ENCODE measurements at regions not wholly inside any gene's neighbourhood (a gene's known extent, or its start where the extent isn't known, plus 50 kb on each side); places are given as distances from the start of the nearest gene placed in this dataset.

GRCh38 chr20:23241416-23241815, 109.2 kb upstream of the NXT1 start (continued):
- TF ChIP-seq, protein P1, sequence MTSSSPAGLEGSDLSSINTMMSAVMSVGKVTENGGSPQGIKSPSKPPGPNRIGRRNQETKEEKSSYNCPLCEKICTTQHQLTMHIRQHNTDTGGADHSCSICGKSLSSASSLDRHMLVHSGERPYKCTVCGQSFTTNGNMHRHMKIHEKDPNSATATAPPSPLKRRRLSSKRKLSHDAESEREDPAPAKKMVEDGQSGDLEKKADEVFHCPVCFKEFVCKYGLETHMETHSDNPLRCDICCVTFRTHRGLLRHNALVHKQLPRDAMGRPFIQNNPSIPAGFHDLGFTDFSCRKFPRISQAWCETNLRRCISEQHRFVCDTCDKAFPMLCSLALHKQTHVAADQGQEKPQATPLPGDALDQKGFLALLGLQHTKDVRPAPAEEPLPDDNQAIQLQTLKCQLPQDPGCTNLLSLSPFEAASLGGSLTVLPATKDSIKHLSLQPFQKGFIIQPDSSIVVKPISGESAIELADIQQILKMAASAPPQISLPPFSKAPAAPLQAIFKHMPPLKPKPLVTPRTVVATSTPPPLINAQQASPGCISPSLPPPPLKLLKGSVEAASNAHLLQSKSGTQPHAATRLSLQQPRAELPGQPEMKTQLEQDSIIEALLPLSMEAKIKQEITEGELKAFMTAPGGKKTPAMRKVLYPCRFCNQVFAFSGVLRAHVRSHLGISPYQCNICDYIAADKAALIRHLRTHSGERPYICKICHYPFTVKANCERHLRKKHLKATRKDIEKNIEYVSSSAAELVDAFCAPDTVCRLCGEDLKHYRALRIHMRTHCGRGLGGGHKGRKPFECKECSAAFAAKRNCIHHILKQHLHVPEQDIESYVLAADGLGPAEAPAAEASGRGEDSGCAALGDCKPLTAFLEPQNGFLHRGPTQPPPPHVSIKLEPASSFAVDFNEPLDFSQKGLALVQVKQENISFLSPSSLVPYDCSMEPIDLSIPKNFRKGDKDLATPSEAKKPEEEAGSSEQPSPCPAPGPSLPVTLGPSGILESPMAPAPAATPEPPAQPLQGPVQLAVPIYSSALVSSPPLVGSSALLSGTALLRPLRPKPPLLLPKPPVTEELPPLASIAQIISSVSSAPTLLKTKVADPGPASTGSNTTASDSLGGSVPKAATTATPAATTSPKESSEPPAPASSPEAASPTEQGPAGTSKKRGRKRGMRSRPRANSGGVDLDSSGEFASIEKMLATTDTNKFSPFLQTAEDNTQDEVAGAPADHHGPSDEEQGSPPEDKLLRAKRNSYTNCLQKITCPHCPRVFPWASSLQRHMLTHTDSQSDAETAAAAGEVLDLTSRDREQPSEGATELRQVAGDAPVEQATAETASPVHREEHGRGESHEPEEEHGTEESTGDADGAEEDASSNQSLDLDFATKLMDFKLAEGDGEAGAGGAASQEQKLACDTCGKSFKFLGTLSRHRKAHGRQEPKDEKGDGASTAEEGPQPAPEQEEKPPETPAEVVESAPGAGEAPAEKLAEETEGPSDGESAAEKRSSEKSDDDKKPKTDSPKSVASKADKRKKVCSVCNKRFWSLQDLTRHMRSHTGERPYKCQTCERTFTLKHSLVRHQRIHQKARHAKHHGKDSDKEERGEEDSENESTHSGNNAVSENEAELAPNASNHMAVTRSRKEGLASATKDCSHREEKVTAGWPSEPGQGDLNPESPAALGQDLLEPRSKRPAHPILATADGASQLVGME (CRISPR knock-in tag; IDR thresholded peaks at IDR 0.05), result no peak
- TF ChIP-seq RBFOX2 (IDR thresholded peaks at IDR 0.05; ENCODE audit: low read depth, low read length), result no peak

DNA sequence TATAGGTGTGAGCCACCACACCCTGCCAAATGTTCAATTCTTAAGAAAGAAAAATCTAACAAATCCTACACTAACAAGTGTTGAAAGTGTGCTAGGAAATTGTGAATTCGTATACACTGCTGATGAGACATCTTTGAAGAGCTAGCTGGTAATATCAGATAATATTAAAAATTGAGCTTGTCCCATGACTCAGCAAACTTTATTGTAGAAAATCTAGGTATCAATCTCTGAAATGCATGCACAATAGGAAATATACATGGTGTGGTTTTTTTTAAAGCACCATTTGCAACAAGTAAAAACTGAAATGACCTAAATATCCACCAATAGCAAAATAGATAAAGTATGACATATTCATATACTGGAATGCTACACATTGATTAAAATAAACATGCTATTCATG, 110.1 kb upstream of the NXT1 start:
- Histone ChIP-seq H3K79me2 (ENCODE audit: control insufficient read depth, insufficient read depth, low read length) (no peaks in the 10 kb centered on the region), H3K36me3 (ENCODE audit: control insufficient read depth, insufficient read depth, low read length) (no peaks in the 10 kb centered on the region), H3K27ac (ENCODE audit: extremely low read depth, low read depth, low read length) (no peak overlapping the region), H2AFZ (ENCODE audit: low read depth, low read length) (no peak overlapping the region), H3K9ac (ENCODE audit: insufficient read depth in 1 of 2, low read depth in 2 of 2, low read length in 2 of 2) (no peak overlapping the region), H3K9me3 (replicated peaks; ENCODE audit: control insufficient read depth, insufficient read depth, low read depth, low read length) (no peaks in the 10 kb centered on the region), H3K4me1 (replicated peaks in 1 of 2; ENCODE audit: control insufficient read depth in 2 of 2, insufficient read depth in 2 of 2, low read length in 2 of 2) (peaks cover 0 to 5% of the 10 kb centered on the region in 2 experiments; a peak in 3 of 5 replicates), H3K27me3 (ENCODE audit: control insufficient read depth in 2 of 2, insufficient read depth in 2 of 2, low read length in 2 of 2) (no peaks in the 10 kb centered on the region), H3K4me3 (no peak overlapping the region), H3K4me2 (ENCODE audit: insufficient read depth, low read length) (no peak overlapping the region), H4K20me1 (replicated peaks; ENCODE audit: control insufficient read depth, insufficient read depth, low read length) (no peaks in the 10 kb centered on the region), H3K9me1 (ENCODE audit: control insufficient read depth, insufficient read depth, low read length) (no peaks in the 10 kb centered on the region)
- BruUV-seq (replicated peaks), result no TSS peak
- POLR2A ChIA-PET, result interaction anchor here (0.6 kb wide), 1 partner anchor 782 kb away, joined by 3 read pairs; no protein-coding TSS in a partner anchor
- ATAC-seq (no peak), DNase-seq (ENCODE audit: extremely low read depth in 1 of 4, low spot score in 3 of 4) (no peak), FAIRE-seq (no peak)
- WGBS (ENCODE audit: insufficient coverage, low coverage, missing lambda C conversion rate), result 8% methylated on average over 1 of the region's 1 CpG
- intact Hi-C loops (cut with micrococcal nuclease), result no loop called here
- CTCF ChIA-PET (ENCODE audit: low intra/inter-chr PET ratio), result no interaction called here
- in situ Hi-C loops (cut with MboI), result no loop called here
- 0 out of 2 replicates have a peak, but pooled peaks have one; percentile 20 for TF ChIP-seq ZNF316 (IDR thresholded peaks at IDR 0.05)
- no peak for TF ChIP-seq PCBP2 (IDR thresholded peaks at IDR 0.05; ENCODE audit: low read depth, low read length, poor library complexity, severe bottlenecking)
- TF ChIP-seq TFAM (CRISPR knock-in tag; conservative IDR thresholded peaks at IDR 0.05), result no peak
- TF ChIP-seq CBX2 (IDR thresholded peaks at IDR 0.05; ENCODE audit: insufficient read depth, low read length, poor library complexity, severe bottlenecking), result no peak
- no peak for TF ChIP-seq ZNF830 (CRISPR knock-in tag; IDR thresholded peaks at IDR 0.05)
- TF ChIP-seq, protein P2, sequence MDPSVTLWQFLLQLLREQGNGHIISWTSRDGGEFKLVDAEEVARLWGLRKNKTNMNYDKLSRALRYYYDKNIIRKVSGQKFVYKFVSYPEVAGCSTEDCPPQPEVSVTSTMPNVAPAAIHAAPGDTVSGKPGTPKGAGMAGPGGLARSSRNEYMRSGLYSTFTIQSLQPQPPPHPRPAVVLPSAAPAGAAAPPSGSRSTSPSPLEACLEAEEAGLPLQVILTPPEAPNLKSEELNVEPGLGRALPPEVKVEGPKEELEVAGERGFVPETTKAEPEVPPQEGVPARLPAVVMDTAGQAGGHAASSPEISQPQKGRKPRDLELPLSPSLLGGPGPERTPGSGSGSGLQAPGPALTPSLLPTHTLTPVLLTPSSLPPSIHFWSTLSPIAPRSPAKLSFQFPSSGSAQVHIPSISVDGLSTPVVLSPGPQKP (CRISPR knock-in tag; IDR thresholded peaks at IDR 0.05), result no peak
- peak; percentile 37; the same call in 1 of the 2 replicates for TF ChIP-seq MAFF (IDR thresholded peaks at IDR 0.05; ENCODE audit: low read length)
- no peak for TF ChIP-seq KHSRP (IDR thresholded peaks at IDR 0.05)
- no peak for TF ChIP-seq POLR2B (IDR thresholded peaks at IDR 0.05; ENCODE audit: low read depth, partially characterized antibody)
- peak; percentile 36; the same call in 1 of the 2 replicates for TF ChIP-seq NFE2L1 (tag; IDR thresholded peaks at IDR 0.05; ENCODE audit: borderline replicate concordance, low read depth)
- peak; percentile 58; the same call in 1 of the 2 replicates for TF ChIP-seq MAFG (tag; conservative IDR thresholded peaks at IDR 0.05)
- no peak for TF ChIP-seq HDAC6 (IDR thresholded peaks at IDR 0.05; ENCODE audit: low read depth, low read length)
- no peak for TF ChIP-seq POLR2G (IDR thresholded peaks at IDR 0.05; ENCODE audit: low read depth, low read length)
